HUES48 (cell line): ENCODE measurements at regions not wholly inside any gene's neighbourhood (a gene's known extent, or its start where the extent isn't known, plus 50 kb on each side); places are given as distances from the start of the nearest gene placed in this dataset.
"Not testable (repeated sequence)": the region's sequence is repeated elsewhere in the genome, so short reads cannot be mapped to it uniquely, and the experiment has no call there.

Experiments used
- H3K27ac ChIP-seq: one replicate; pipeline ENCODE4 v1.7.0; 2013; ENCODE audit warnings: low read depth, low read length, inconsistent platforms
- H3K27me3 ChIP-seq: 2 replicates; pipeline ENCODE4 v1.6.1; 2013; ENCODE audit warnings: mild to moderate bottlenecking, low read length; ENCODE audit not compliant: control insufficient read depth, insufficient read depth
- H3K36me3 ChIP-seq: 2 replicates; pipeline ENCODE4 v1.6.1; 2013; ENCODE audit warnings: low read length; ENCODE audit not compliant: control insufficient read depth, insufficient read depth
- H3K4me1 ChIP-seq: 2 replicates; pipeline ENCODE4 v1.6.1; 2013; ENCODE audit warnings: mild to moderate bottlenecking, low read length; ENCODE audit not compliant: control insufficient read depth, insufficient read depth
- H3K4me3 ChIP-seq: 2 replicates; pipeline ENCODE4 v1.5.1; 2013; ENCODE audit warnings: mild to moderate bottlenecking, low read depth, low read length
- H3K9ac ChIP-seq: 2 replicates; pipeline ENCODE4 v1.6.1; 2013; ENCODE audit warnings: mild to moderate bottlenecking, low read depth, low read length, moderate library complexity
- H3K9me3 ChIP-seq: 2 replicates; pipeline ENCODE4 v1.6.1; 2013; ENCODE audit warnings: low read length; ENCODE audit not compliant: control insufficient read depth, insufficient read depth

DNA sequence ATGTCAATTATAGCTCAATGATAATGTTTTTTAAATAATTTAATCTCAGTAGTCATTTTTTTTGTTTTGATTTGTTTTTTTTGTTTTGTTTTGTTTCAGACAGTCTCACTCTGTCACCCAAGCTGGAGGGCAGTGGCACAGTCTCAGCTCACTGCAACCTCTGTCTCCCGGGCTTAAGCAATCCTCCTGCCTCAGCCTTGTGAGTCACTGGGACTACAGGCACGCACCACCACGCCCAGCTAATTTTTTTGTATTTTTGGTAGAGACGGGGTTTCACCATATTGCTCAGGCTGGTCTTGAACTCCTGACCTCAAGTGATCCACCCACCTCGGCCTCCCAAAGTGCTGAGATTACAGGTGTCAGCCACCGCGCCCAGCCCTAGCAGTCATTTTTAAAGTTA is 60.6 kb upstream of the RTL6 start:
- H3K9me3 ChIP-seq, H3K9ac ChIP-seq, H3K27ac ChIP-seq, H3K36me3 ChIP-seq, H3K4me3 ChIP-seq, H3K4me1 ChIP-seq, H3K27me3 ChIP-seq: not testable (repeated sequence)

DNA sequence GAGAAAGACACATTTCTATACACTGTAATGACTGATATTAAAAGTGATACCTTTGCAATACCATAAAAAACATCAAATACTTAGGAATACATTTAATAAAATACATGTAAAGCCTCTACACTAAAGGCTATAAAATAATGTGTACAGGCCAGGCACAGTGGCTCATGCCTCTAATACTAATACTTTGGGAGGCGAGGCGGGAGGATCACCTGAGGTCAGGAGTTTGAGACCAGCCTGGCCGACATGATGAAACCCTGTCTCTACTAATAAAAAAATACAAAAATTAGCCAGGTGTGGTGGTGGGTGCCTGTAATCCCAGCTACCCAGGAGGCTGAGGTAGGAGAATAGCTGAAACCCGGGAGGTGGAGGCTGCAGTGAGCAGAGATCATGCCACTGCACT is 59.8 kb upstream of the RTL6 start:
- not testable (repeated sequence) for H3K4me1 ChIP-seq, H3K9me3 ChIP-seq, H3K27me3 ChIP-seq, H3K27ac ChIP-seq, H3K4me3 ChIP-seq, H3K36me3 ChIP-seq, H3K9ac ChIP-seq

DNA sequence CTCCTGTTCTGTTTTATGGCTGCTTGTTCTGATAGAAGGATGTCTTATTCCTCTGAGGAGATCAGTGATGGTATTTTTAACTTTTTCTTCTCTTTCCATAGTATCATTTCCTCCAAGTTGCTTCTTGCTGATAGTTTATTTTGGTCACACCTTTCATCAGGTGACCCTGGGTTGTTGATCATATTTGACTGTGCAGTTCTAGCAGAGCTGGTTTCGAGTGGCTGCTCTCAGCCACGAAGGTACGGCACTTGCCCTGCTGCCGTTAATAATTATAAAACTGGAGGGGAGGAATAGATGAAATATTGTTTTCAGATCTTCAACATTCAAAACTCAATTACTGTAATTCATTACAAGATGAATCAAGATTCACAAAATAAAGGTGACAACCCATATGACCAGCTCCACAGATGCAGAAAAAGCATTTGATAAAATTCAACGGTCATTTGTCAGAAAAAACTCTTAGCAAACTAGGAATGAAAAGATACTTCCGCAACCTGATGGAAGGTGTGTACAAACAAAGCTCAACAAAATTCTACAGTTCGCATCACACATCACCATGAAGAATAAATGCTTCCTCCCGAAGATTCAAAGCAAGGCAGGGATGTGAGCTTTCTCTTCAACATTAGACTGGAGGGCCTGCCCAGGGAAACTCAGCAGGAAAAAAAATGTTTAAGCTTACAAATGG is 59.2 kb upstream of the RTL6 start:
- H3K4me1 ChIP-seq = no peaks in the 10 kb centered on the region
- H3K9ac ChIP-seq = no peak overlapping the region
- H3K36me3 ChIP-seq = no peaks in the 10 kb centered on the region
- no peak overlapping the region for H3K27ac ChIP-seq
- H3K4me3 ChIP-seq = no peak overlapping the region
- no peaks in the 10 kb centered on the region for H3K9me3 ChIP-seq
- no peaks in the 10 kb centered on the region for H3K27me3 ChIP-seq

DNA sequence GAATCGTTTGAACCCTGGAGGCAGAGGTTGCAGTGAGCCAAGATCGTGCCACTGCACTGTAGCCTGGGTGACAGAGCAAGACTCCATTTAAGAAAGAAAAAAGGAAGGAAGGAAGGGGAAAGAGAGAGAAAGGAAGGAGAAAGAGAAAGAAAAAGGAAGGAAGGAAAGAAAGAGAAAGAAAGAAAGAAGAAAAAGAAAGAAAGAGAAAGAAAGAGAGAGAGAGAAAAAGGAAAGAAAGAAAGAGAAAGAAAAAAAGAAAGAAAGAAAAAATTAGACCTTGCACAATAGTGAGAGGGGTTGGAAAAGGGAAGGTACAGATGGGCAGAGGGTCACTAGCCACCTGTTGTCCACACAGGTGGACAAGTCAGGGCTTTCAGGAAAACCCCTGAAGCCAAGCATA is 57.6 kb upstream of the RTL6 start:
- Histone ChIP-seq H3K36me3 (no peaks in the 10 kb centered on the region), H3K4me3 (no peak overlapping the region), H3K9me3 (no peaks in the 10 kb centered on the region), H3K4me1 (no peaks in the 10 kb centered on the region), H3K27me3 (no peaks in the 10 kb centered on the region), H3K9ac (no peak overlapping the region), H3K27ac (no peak overlapping the region)

DNA sequence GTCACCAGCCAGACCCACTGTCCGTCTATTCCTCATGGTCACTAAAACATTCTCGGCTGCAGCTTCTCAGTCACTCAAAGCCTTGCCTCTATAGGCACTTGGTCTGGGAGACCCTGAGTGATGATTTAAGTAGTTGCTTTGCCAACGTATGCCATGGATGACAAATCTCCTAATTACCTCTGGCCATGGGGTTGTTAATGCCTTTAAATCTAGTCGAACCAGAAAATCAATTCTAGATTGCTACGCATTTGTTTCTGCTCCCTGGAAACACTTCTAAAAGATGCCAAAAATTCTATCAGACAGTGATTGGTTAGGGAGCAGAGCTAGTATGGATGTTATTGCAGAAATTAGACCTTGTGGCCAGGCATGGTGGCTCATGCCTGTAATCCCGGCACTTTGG is 57.0 kb upstream of the RTL6 start:
- H3K9ac ChIP-seq = no peak overlapping the region
- H3K36me3 ChIP-seq = no peaks in the 10 kb centered on the region
- H3K9me3 ChIP-seq = no peaks in the 10 kb centered on the region
- no peak overlapping the region for H3K4me3 ChIP-seq
- no peaks in the 10 kb centered on the region for H3K4me1 ChIP-seq
- no peak overlapping the region for H3K27ac ChIP-seq
- H3K27me3 ChIP-seq = no peaks in the 10 kb centered on the region

DNA sequence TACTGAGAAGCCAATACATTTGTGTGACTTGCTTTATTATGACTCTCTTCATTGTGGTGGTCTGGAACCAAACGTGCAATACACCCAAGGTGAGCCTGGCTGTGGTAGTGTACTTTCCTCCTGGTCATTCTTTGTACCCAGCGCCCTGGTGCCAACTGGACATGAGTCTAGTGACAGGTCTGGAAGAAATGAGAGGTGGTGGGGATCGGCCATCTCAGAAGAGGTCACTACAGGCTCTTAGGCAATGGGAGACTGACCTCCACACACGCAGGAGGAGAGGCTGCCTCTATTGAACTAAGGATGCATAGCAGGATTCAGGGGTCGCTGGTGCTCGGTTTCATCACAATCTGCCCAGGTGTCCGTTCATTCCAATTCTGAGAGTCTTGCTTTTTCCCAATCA is 56.4 kb upstream of the RTL6 start:
- no peaks in the 10 kb centered on the region for H3K36me3 ChIP-seq
- no peak overlapping the region for H3K27ac ChIP-seq
- H3K4me1 ChIP-seq = no peaks in the 10 kb centered on the region

DNA sequence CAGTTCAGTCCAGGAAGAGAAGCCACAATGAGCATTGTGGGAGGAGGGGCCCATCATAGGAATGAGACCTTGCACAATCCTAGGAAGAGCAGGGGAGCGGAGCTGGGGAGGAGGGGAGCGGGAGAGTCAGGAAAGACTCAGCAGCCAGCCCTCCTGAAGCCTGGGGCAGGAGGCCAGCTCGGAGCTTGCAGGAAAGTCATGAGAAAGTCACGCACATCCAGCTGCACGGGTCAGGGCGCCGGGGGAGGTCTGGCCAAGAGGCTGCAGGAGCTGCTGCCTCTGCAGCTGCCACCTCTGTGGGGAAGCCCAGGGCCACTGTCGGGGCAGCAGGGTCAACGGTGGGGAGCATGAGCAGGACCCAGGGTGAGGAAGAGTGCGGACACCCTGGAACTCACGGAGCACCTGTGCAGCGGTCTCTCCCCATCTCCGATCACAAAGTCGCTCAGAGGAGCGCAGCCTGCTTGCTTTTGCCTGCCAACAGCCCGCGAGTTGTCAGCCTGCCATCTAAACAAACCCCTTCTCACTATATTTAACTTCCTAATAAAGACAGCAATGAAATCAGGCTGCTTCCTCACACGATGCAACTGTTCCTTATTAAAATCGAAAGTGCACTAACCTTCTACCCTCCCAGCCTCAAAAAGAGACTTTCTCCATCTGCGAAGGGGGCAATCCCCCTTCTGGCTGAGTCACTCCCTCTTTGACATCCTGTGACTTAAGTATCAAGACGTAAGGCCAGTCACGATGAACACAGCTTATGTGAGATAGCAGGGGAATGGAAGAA is 52.9 kb upstream of the RTL6 start:
- Histone ChIP-seq H3K9ac (no peak overlapping the region), H3K4me3 (no peak overlapping the region), H3K27ac (no peak overlapping the region), H3K4me1 (peaks cover 4% of the 10 kb centered on the region; the same call in 1 of the 2 replicates), H3K36me3 (no peaks in the 10 kb centered on the region), H3K27me3 (no peaks in the 10 kb centered on the region), H3K9me3 (no peaks in the 10 kb centered on the region)

More for the DNA sequence above, 56.4 kb upstream of the RTL6 start:
- H3K9ac ChIP-seq = no peak overlapping the region
- no peaks in the 10 kb centered on the region for H3K27me3 ChIP-seq
- no peak overlapping the region for H3K4me3 ChIP-seq
- H3K9me3 ChIP-seq = no peaks in the 10 kb centered on the region

DNA sequence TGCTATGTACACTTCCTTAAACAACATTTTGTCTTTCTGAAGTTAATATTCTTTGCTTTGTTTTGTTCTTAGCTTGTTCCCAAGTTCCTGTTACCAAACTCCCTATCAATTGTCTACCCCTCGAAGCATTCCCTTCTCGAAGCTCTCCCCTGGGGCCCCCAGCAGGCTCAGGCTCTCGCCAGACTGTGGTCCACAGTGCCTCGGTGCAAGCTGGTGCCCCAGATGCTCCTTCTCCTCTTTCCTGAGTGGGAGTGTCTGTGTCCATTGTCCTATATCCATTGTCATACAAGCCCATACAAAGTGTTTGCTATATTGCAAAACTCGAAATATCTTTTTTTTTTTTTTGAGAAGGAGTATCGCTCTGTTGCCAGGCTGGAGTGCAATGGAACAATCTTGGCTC is 51.7 kb upstream of the RTL6 start:
- H3K4me1 ChIP-seq = peaks cover 4% of the 10 kb centered on the region; the same call in 1 of the 2 replicates
- no peaks in the 10 kb centered on the region for H3K27me3 ChIP-seq
- no peak overlapping the region for H3K9ac ChIP-seq
- no peaks in the 10 kb centered on the region for H3K36me3 ChIP-seq
- no peak overlapping the region for H3K4me3 ChIP-seq
- H3K27ac ChIP-seq = no peak overlapping the region
- no peaks in the 10 kb centered on the region for H3K9me3 ChIP-seq

DNA sequence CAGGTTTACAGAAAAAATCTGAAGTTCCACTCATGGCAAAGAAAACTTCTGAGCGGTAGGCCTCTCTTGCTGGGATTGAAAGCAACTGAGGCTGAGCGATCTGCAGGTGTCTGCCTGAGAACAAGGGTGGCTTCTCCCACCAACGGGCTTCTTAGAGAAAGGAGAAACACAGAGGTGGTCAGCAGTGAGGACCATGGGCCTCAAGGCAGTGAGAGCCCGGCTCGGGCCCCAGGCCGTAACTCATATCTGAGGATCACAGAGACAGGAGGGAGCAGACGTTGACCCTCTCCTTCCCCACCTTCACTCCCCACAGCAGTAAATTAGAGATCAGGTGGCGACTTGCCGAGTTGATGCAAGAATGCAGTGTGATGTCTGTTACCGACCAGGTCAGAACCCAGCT is 50.9 kb upstream of the RTL6 start:
- H3K27me3 ChIP-seq = no peaks in the 10 kb centered on the region
- peaks cover 4% of the 10 kb centered on the region; the same call in 1 of the 2 replicates for H3K4me1 ChIP-seq
- no peaks in the 10 kb centered on the region for H3K36me3 ChIP-seq
- no peak overlapping the region for H3K9ac ChIP-seq
- H3K27ac ChIP-seq = no peak overlapping the region
- no peak overlapping the region for H3K4me3 ChIP-seq
- H3K9me3 ChIP-seq = no peaks in the 10 kb centered on the region
